ENCODE measurements at regions not wholly inside any gene's neighbourhood (a gene's known extent, or its start where the extent isn't known, plus 50 kb on each side); places are given as distances from the start of the nearest gene placed in this dataset.

DNA sequence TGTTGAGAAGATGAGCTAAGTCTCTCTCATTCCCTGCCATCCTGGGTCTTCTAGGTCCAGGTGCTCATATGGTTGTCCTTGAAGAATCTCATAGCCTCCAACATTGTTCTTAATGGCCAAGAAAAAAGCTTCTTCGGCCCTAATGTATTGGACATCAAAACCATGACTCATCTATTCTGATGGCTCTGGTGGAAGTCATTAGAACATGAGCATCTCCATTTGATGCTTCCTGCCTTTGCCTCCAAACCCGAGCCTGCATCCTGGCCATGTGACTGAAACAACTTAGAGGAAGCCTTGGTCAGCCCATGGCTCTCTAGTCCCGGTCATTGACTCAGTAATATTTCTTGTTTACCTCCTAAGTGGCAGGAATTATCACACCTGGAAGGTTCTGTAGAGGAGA, 264.1 kb upstream of the FZD8 start:
- DNase-seq (ENCODE audit: low read depth in 3 of 3): no peak

DNA sequence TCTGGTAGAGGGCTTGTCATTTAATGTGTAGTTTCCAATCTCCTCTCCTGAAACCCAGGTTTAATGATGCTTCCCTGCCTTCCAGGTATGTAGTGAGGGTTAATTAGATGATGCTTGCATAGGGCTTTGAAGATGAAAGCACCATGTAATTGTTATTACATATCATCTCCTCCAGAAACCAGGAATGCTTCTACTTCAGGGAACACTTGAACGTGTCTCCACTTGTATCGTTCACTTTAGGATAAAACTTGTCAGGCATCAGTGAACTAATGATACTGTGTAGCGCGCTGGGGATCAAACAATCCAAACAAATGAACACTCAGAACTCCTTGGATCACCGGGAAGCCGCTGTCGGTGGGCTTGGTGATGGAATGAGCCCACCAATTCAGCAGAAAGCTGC, 260.9 kb upstream of the FZD8 start:
- DNase-seq (ENCODE audit: low read depth in 3 of 3): no peak

DNA sequence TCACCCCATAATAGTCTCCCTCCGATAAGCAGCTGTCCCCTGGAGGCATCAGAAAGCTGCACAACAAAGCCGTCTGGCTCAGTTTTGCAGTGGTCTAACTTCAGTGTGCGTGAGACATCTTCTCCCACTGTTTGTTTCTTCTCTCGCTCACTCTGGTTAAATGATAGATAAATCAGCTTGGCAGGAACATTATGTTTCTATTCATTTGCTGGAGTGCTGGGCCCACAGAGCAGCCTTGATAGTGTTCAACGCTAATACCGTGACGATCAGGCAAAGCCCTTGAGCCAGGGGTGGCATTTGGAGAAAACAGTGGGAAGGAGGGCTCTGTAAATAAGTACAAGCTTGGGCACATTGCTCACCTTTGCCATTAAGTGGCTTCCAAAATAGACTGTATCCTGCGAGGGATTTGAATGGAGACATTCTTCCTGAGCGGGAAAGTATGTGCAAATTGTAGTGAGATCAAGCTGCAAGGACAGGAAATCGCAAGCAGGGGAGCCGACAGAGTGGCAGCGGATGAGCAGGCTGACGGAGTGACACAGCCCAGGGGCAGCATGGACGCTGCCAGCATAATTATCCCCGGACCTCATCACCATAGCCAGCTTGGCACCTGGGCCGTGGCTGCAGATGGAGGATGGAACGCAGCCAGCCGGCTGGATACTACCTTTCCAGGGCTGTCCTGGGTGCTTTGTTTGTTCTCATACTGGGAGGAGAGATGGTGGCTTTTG, 256.8 kb upstream of the FZD8 start:
- no peak for DNase-seq (ENCODE audit: low read depth in 3 of 3)

DNA sequence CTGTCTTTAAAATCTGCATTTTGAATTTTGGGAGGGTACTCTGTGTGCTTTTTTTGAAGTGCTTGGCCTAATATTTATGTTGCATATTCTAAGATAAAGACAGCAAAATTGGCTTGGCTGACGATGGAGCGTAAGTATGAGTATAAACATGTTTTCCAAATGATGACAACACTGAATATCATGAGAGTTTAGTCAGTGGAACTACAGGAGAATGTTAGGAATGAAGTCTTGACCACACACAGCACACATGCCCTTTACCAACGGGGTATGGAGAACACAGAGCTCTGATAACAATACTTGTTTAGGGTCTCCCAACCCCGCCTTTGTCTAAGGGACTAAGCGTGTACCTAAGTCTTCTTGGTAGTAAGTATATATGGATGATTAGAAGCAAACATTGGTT, 253.9 kb upstream of the FZD8 start:
- no peak for DNase-seq (ENCODE audit: low read depth in 3 of 3)

DNA sequence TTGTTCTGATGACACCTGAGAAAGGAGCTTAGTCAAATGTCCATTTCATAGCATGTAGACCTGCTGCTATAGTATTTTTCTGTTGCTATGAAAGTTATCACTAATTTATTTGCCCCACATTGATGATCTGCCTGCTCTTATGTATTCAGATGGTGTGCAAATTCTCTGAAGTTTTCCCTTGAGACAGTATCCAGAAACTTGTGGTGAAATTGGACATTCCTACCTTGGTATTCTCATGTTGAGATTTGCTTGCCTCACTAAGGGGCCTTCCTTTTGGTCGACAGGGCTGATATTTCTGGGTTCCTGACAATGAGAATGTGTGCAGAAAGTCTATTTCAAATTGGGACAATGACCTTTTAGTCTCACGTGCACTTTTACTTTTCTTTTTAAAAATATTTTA, 253.2 kb upstream of the FZD8 start:
- no peak for DNase-seq (ENCODE audit: low read depth in 3 of 3)

DNA sequence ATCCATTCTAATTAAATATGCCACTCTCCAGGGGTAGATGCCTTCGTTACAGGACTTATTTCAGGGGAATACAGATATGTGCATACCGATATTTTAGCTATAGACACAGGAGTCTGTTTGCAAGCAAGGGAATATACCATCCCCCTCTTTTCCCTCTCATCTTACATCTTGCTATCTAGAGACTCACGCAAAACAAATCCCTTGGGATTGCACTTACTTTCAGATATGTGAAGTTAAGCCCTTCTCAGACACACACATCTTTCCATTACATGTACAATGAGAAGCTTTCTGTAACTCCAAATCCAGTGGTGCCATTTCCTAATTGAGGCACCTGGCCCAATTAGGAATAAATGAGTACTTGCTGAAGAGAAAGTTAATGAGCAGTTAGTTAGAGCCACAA, 250.4 kb upstream of the FZD8 start:
- DNase-seq (ENCODE audit: low read depth in 3 of 3): no peak

DNA sequence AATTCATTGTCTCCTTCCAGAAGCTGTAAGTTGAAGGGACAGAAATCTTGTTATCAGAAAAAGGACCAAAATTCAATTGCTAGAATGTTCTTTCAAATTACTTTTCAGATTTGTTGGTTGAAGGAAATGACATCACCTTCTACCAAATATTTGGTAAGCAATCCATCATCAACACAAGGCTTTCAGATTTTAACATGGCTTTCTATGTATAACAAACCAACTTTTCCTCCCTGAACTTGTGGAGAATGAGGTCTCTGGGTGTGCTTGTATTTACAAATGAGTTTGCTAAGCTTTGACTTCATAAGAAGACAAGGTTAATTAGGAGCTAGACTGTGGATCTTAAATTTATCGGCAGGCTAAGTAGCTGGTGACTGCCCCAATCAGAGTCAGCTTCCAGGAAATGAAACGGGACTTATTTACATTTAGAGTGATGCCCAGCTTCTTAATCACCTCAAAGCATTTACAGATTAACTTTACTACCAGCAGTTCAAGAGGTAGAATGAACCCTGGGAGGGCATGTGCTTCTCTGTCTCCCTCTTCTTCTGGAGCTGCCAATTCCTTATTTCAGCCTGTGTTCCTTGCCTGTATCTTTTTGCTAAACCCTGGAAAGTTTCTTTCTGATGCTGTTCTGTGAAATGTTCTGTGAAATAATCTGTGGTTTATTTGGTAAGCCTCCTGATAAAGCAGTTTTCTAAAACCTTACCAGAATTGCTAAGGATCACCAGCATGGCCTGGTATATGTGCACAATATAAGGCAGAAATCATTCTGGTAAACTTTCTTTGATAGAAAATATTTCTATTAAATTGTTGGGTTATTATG, 248.8 kb upstream of the FZD8 start:
- no peak for DNase-seq (ENCODE audit: low read depth in 3 of 3)

DNA sequence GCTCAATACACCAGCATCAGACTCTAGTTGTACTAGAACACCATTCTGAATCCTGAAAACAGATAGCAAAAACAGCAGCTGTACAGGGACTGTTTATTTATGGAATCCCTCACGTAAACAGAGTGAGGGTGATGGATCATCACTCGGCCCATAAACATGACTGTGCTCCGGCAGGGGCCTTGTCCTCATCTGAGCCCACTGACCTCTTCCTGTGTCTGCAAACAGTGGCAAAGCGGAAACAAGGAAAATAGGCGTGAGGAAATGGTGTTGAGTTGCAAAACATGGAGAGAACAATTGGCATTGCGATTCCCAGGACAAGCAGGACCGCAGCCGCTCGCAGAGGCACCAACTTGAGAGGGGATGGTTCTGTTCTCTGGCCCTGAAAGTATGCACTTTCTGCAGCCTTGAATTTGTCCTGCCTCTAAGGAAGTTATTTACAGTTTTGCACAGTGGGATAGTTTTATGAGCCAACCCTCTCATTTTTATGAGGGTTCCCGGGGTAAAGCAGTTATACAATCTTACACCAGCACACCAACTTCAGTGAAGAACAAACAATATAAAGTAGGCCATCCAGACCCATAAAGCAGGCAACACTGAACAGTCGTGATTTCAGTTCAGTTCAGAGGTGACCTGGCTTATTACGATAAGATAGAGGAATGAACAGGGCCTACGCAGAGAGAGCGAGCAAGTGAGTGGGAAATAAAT, 248.0 kb upstream of the FZD8 start:
- DNase-seq (ENCODE audit: low read depth in 3 of 3): no peak

DNA sequence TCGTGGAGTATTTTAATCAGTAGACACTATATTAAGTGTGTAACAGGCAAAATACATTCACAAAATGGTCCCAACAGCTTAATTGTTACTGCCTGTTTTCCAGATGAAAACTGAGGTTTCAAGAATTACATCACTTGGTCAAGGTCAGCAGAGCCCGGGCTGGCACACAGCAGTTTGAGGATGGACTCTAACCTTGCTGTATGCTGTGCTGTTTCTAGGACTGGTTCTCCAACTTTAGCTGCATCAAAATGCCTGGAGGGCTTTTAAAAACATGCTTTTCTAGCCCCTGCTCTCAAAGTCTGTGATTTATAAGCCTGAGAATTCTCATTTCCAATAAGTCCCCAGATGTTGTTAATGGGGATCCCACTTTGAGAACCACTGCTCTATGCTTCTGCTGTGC, 247.1 kb upstream of the FZD8 start:
- no peak for DNase-seq (ENCODE audit: low read depth in 3 of 3)

DNA sequence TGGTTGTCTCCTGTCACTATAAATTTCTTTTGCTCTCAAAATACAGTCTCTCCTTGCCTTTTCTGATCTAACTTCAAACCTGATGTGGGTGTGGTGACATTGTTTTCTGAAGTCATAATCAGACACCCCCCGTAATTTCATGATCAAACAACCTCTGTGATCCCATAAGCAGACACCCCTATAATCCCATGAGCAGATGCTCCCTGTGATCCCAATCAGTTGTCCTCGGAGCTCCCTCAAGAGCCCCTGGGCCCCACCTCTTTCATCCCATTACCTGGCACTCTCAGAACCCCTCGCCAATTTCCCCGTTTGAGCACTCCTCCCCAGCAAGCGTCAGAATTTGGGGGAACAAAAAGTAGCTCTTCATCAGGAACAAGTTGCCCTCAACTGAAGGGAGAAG, 246.3 kb upstream of the FZD8 start:
- DNase-seq (ENCODE audit: low read depth in 3 of 3): no peak

DNA sequence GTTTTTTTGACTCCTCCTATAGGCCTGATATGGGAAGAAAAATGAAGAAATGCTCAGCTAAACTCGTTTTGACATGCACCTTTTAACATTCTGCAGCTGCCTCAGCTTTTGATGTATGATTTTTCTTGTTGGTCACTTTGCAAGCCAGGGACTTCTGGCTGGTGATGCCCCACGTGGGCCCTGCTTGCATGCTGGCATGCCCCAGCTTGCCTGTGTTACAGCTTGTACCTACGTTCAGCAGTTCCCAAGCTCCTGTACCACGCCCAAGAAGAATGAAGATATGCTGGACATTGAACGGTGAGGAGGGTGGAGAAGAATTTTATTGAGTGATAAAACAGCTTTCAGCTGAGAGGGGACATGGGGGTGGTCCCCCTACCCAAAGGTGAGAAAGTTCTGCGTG, 245.6 kb upstream of the FZD8 start:
- DNase-seq (ENCODE audit: low read depth in 3 of 3): no peak

DNA sequence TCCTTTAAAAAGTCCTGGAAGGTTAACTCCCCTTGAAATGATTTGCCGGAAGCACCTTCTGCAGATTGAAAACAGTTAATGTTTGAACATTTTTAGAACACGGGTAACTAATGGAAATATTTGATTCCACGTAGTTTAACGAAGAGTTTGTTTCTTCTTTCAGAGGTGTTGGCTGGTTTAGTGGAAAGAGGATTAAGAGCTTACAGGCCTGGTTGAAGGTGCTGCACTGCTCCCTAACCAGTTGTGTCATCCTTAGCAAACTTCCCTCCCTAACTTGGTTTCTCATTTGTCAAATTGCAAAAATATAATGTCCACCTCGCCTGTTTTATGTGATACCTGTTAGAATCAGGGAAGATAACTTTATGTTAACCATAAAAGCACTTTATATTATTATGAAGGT, 243.0 kb upstream of the FZD8 start:
- no peak for DNase-seq (ENCODE audit: low read depth in 3 of 3)

DNA sequence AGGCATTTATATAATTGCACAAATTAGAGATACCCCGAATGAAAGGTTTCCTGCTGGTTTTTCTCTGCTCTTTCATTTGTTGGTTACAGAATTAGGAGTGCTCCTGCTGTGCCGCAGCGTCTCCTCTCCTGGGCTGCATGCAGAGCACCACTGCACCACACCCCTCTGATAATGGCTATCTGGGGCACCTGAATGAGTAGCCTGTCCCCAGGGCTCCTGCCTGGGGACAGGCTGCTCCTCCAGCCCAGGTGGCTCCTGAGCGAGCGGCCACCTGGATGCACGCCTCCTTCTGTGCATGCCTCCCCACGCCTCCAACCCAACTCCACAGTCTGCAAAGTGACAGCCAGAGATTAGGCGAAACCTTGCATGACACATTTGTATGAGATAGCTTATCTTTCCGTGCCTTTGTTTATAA, 242.6 kb upstream of the FZD8 start:
- no peak for DNase-seq (ENCODE audit: low read depth in 3 of 3)

DNA sequence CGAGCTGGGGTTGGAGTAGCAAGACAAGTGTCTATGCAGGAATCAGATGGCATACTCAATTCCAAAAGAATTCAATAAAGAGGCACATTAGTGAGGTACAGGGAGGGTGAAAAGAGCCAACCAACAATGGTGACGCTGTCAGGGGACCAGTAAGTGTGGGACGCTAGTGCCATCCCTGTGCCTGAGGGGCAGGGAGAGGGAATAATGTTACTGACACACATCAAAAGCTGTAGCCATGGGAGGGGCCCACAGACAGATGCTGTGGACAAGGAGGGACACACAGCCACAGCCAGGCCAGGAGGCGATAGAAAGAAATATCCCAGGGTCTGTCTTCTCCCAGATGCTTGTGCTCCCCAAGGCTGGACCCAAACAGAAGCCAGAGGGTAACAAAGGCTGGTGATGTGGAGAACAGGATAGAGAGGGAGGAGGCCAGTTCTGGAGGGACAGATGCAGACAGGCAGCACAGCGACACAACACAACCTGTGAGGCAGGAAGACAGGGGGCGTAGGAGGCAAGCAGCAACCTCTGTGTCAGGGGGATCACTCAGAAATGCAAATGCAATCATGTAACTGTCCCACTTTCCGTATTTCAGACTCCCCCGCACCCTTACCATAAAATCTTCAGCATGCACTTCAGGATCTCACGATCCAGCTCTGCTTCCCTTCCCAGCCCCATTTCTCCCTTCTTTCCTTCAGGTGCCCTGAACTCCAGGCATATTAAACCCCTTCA, 240.5 kb upstream of the FZD8 start:
- no peak for DNase-seq (ENCODE audit: low read depth in 3 of 3)

DNA sequence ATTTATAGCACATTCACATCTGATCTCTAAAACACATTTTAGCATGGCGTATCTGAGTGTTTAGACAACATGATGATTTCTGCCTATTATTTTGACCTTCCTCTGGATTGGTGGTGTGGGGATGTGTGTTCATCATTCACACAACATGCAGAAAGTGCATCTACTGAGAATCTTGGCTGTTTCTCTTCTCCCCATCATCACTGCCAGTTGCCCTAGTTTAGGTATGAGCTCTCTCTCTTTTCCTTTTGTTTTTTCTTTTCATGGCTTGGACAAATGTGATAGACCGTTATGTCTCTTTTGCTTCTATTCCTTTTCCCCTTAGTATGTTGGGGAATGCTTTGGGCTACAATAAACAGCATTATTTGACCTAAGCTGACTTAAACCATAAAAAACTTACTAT, 239.2 kb upstream of the FZD8 start:
- DNase-seq (ENCODE audit: low read depth in 3 of 3): no peak

DNA sequence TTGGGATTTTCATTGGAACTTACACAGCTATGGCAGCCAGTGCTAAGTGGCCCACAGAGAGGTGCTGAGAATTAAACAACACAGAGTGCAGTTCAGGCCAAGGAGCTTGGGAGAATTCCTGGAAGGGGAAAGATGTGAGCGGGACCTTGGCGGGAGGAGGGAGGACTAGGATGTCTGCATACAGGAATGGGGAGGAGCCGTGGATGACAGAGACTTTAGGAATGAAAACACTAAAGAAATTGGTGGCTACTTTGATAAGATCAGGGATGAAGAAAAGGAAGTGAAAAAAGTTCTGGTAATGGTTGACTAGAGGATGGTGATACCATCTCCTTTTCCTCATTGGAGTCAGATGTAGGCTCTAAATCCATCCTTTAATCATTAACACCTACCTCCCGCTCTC, 234.2 kb upstream of the FZD8 start:
- no peak for DNase-seq (ENCODE audit: low read depth in 3 of 3)

DNA sequence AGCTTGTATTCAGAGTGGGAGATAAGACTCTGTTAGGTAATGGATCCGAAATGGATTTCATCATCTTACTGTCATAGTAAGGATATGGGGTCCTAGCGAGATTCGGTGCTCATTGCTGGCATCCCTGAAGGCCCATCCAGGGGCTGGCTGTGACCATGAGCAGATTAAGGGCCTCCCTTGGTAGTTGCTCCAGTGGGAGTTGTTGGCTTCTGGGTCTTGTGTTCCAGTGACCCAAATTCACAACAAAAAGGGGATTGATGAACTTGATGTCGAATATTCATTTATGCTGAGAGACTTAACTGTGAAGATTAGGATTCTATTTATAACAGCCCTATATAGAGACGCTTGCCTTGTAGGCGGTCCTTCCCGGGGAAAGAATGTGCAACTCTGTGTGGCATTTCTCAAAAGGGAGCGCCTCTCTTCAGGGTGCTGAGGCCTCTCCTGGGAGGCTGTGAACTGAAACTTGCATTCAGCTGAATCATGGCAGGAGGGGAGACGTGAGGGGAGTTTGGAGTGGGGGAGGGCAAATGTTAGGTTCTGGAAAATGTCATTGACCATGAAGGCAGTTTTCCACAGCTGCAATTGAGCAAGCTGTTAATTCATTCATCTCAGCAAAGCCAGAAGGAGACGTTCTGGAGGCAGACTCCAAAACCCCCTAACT, 233.1 kb upstream of the FZD8 start:
- DNase-seq (ENCODE audit: low read depth in 3 of 3): no peak

DNA sequence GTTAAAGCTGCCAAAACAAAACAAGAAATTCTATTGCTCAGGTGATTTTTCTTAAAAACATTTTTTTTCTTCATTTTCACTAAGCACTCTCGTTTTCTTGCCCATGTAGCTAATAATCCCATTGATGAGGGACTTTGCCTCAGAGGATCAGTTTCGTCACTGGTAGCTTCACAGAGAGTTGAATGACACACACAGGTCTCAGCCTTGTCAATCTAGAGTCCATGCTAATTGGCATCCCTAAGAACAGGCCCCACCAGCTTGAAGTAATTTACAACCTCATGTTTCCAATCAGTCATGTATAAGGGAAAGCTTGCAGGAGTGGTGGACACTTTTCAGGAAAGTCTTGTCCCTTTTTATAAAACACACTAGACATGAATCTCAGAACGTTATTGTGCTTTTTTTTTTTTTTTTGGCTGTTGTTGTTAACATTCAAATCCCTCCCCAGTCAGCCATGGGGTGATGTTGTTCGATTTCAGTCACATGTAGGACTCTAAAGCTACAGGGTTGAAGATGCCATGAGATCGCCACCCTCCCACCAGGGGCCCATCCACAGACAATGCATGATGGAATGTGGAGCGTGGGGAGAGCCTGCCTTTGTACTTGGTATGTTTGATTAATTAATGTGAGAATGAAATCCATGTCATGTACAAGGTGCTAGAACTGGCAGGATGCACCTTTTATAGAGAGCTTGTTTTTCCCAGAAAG, 232.4 kb upstream of the FZD8 start:
- DNase-seq (ENCODE audit: low read depth in 3 of 3): no peak

DNA sequence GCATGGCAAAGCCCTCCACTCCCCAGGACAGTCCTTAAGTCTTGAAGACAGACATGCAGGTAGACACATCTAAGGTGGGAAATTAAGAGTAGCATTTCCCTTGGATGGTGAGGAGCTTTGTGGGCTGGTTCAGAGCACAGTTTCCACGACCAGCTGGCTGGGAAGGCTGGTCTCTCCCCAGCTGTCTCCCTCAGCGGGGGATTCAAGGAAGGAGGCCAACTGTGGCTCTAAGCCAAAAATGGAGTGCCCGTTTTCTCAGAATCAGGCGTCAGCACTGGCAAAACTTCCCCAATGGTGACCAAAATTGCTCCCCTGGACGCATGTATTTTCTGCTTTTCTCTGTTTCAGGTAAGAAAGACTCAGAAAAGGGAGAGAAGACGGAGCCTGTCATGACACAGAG, 230.6 kb upstream of the FZD8 start:
- no peak for DNase-seq (ENCODE audit: low read depth in 3 of 3)

DNA sequence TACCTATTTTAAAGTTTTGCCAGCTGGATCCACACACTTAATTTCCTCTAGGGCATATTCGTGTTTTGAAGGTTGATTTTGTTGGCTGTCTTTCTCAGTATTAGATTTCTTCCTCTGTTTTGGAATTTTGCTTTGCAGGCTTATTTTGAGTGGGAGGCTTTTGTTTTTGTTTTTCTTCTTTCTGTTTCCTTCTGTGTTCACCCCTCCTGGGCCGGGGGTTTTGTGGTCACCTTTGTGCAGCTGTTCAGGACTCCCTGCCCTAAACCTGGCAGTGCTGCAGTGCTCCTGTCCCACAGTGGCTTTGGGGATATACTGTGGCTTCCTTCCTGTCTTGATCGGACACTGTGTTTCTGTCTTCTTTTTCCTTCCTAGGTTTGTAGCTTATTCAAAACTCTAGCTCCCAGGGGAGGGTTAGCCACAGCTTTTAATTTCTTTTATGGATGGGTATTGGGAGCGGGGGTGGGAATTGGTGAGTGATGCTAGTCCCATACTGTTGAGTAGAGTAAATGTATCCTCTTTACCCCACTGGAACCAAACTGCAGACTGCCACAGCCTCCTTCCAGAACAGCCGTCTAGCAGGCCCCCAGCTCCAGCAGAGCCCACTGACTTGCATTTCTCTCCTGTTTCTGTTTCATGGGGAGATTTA, 228.7 kb upstream of the FZD8 start:
- DNase-seq (ENCODE audit: low read depth in 3 of 3): no peak

Data from stimulated activated CD4-positive, alpha-beta T cell treated with anti-CD3 and anti-CD28 coated beads, TNF-alpha, amount 100 ng/mL, for 4 hours (primary cell).